H1 (cell line): ENCODE measurements at regions not wholly inside any gene's neighbourhood (a gene's known extent, or its start where the extent isn't known, plus 50 kb on each side); places are given as distances from the start of the nearest gene placed in this dataset.

Experiments
- CTCF ChIA-PET: fragments of 300-600 bp; sonication (Branson Sonifier 250); formaldehyde crosslinking; loops from one replicate; lab custom pipeline; 2021; ENCODE audit not compliant: partially characterized antibody; lab: Charles Lee
- POLR2A ChIA-PET: fragments of 300-600 bp; sonication (Branson Sonifier 250); formaldehyde crosslinking; loops from one replicate; lab custom pipeline; 2021; ENCODE audit warnings: inconsistent platforms; ENCODE audit not compliant: partially characterized antibody; lab: Charles Lee
- DNase-seq, 2 experiments: peaks; one replicate each; pipeline versions ENCODE4 v3.0.0 to v3.0.0-alpha.2; 2010 to 2022; ENCODE audit warnings: low spot score in 2 of 2, low read depth in 1 of 2, mixed read lengths in 1 of 2
- FAIRE-seq: peaks from 2 replicates; lab custom pipeline; 2011; peaks lifted over from hg19 to GRCh38; lab: Jason Lieb, UNC
- H2AFZ ChIP-seq: 2 replicates; pipeline ENCODE4 v1.8.1; 2012; ENCODE audit warnings: low read length, inconsistent platforms
- H2AK5ac ChIP-seq: 2 replicates; pipeline ENCODE4 v1.6.1; 2013; ENCODE audit warnings: low read depth, low read length
- H2BK120ac ChIP-seq: replicated peaks from 2 replicates; pipeline ENCODE3; 2013; ENCODE audit warnings: low read depth, low read length, inconsistent platforms
- H2BK12ac ChIP-seq: 2 replicates; pipeline ENCODE4 v1.6.1; 2013; ENCODE audit warnings: low read depth, low read length
- H2BK15ac ChIP-seq: 2 replicates; pipeline ENCODE4 v1.6.1; 2013; ENCODE audit warnings: low read length
- H2BK20ac ChIP-seq: 2 replicates; pipeline ENCODE4 v1.6.1; 2013; ENCODE audit warnings: low read length
- H2BK5ac ChIP-seq: 2 replicates; pipeline ENCODE4 v1.6.1; 2013; ENCODE audit warnings: low read depth, low read length
- H3K14ac ChIP-seq: 2 replicates; pipeline ENCODE4 v1.6.1; 2013; ENCODE audit warnings: inconsistent platforms; ENCODE audit not compliant: insufficient read length
- H3K18ac ChIP-seq: 2 replicates; pipeline ENCODE4 v1.6.1; 2013; ENCODE audit warnings: low read length; ENCODE audit errors: extremely low read depth
- H3K23ac ChIP-seq: 2 replicates; pipeline ENCODE4 v1.6.1; 2013; ENCODE audit warnings: inconsistent platforms; ENCODE audit not compliant: insufficient read length
- H3K23me2 ChIP-seq: 2 replicates; pipeline ENCODE4 v1.6.1; 2013; ENCODE audit warnings: low read depth, low read length
- H3K27ac ChIP-seq: 2 replicates; pipeline ENCODE4 v1.6.1; 2011; ENCODE audit warnings: low read depth, low read length, inconsistent platforms
- H3K27me3 ChIP-seq, 4 experiments: replicated peaks in 1 of 4; 1 replicate in 1 of 4; 2 replicates in 3 of 4; pipeline versions ENCODE4 v1.6.1 to v1.8.1; 2011 to 2013; ENCODE audit warnings: low read length in 3 of 4, mild to moderate bottlenecking in 3 of 4, inconsistent platforms in 2 of 4, mixed read lengths in 2 of 4, moderate library complexity in 1 of 4; ENCODE audit not compliant: control insufficient read depth in 3 of 4, insufficient read depth in 3 of 4; ENCODE audit errors: extremely low read depth in 1 of 4
- H3K36me3 ChIP-seq, 4 experiments: 2 replicates each; pipeline versions ENCODE4 v1.6.1 to v1.8.1; 2011 to 2013; ENCODE audit warnings: mild to moderate bottlenecking in 4 of 4, low read length in 3 of 4, moderate library complexity in 2 of 4, control low read depth in 1 of 4, inconsistent platforms in 1 of 4; ENCODE audit not compliant: insufficient read depth in 4 of 4, control insufficient read depth in 2 of 4
- H3K4ac ChIP-seq: replicated peaks from 2 replicates; pipeline ENCODE3; 2013; ENCODE audit warnings: low read length, low read depth, mixed read lengths, inconsistent platforms; ENCODE audit not compliant: insufficient read length
- H3K4me1 ChIP-seq, 4 experiments: replicated peaks in 1 of 4; 1 replicate in 1 of 4; 2 replicates in 3 of 4; pipeline versions ENCODE4 v1.6.1 to v1.8.1; 2011 to 2013; ENCODE audit warnings: low read length in 3 of 4, inconsistent platforms in 2 of 4, mixed read lengths in 1 of 4; ENCODE audit not compliant: insufficient read depth in 4 of 4, control insufficient read depth in 3 of 4
- H3K4me2 ChIP-seq, 2 experiments: 2 replicates each; pipeline versions ENCODE4 v1.6.1 to v1.8.1; 2011 to 2013; ENCODE audit warnings: low read depth in 2 of 2, low read length in 2 of 2, control low read depth in 1 of 2, inconsistent platforms in 1 of 2, mild to moderate bottlenecking in 1 of 2; ENCODE audit not compliant: insufficient read depth in 1 of 2
- H3K4me3 ChIP-seq, 4 experiments: fragments of 200-600, 300-600 bp in 1 of 4; sonication (generic), shearing (Covaris generic), sonication (Bioruptor Twin) in 1 of 4; 2 replicates each; pipeline versions ENCODE4 v1.5.1 to v1.8.1; 2011 to 2016; ENCODE audit warnings: low read length in 4 of 4, low read depth in 3 of 4, control low read depth in 2 of 4, inconsistent platforms in 2 of 4, mild to moderate bottlenecking in 2 of 4, mixed read lengths in 1 of 4, moderate library complexity in 1 of 4; ENCODE audit not compliant: insufficient read depth in 2 of 4; ENCODE audit errors: extremely low read depth in 1 of 4
- H3K56ac ChIP-seq: replicated peaks from 2 replicates; pipeline ENCODE3; 2013; ENCODE audit warnings: low read depth, mild to moderate bottlenecking, mixed read lengths, low read length, inconsistent platforms; ENCODE audit not compliant: insufficient read length
- H3K79me1 ChIP-seq: 2 replicates; pipeline ENCODE4 v1.6.1; 2013; ENCODE audit warnings: low read depth, low read length, control low read depth
- H3K79me2 ChIP-seq, 2 experiments: 2 replicates each; pipeline versions ENCODE4 v1.6.1 to v1.8.1; 2012 to 2013; ENCODE audit warnings: low read length in 2 of 2, mild to moderate bottlenecking in 2 of 2, inconsistent platforms in 1 of 2; ENCODE audit not compliant: insufficient read depth in 2 of 2, control insufficient read depth in 1 of 2
- H3K9ac ChIP-seq, 4 experiments: replicated peaks in 1 of 4; 1 replicate in 1 of 4; 2 replicates in 3 of 4; pipeline versions ENCODE4 v1.6.1 to v1.8.1; 2011 to 2013; ENCODE audit warnings: low read depth in 3 of 4, low read length in 3 of 4, control low read depth in 2 of 4, mild to moderate bottlenecking in 2 of 4, moderate library complexity in 2 of 4, inconsistent platforms in 1 of 4; ENCODE audit errors: extremely low read depth in 1 of 4
- H3K9me3 ChIP-seq, 2 experiments: 2 replicates each; pipeline versions ENCODE4 v1.6.1 to v1.8.1; 2012 to 2013; ENCODE audit warnings: mild to moderate bottlenecking in 2 of 2, moderate library complexity in 2 of 2, control low read depth in 1 of 2, inconsistent platforms in 1 of 2, low read depth in 1 of 2, low read length in 1 of 2, mixed read lengths in 1 of 2; ENCODE audit not compliant: insufficient read depth in 2 of 2
- H4K20me1 ChIP-seq, 2 experiments: replicated peaks in 1 of 2; 2 replicates each; pipeline versions ENCODE3 to v1.8.1; 2011 to 2013; ENCODE audit warnings: inconsistent platforms in 2 of 2, low read length in 2 of 2, mild to moderate bottlenecking in 1 of 2; ENCODE audit not compliant: insufficient read depth in 2 of 2, control insufficient read depth in 1 of 2
- H4K5ac ChIP-seq: 2 replicates; pipeline ENCODE4 v1.6.1; 2013; ENCODE audit warnings: low read length, low read depth, mixed read lengths, inconsistent platforms; ENCODE audit not compliant: insufficient read length
- H4K8ac ChIP-seq: 2 replicates; pipeline ENCODE4 v1.8.0; 2013; ENCODE audit warnings: mild to moderate bottlenecking, moderate library complexity, low read length, inconsistent platforms; ENCODE audit not compliant: insufficient read depth; ENCODE audit errors: extremely low read depth
- H4K91ac ChIP-seq: replicated peaks from 2 replicates; pipeline ENCODE3; 2013; ENCODE audit warnings: low read length, mixed read lengths, inconsistent platforms; ENCODE audit not compliant: insufficient read length
- ASH2L ChIP-seq: fragments of 200-600, 300-600 bp; sonication (generic); IDR thresholded peaks from one replicate; pipeline ENCODE4 v1.7.1; 2017; ENCODE audit warnings: low read length
- ATF2 ChIP-seq: IDR thresholded peaks from 2 replicates; pipeline ENCODE4 v1.6.1; 2012; ENCODE audit warnings: low read length, inconsistent platforms
- CHD2 ChIP-seq: IDR thresholded peaks from 2 replicates; pipeline ENCODE4 v1.6.1; 2012; ENCODE audit warnings: low read length, improper control_type of control experiment
- EGR1 ChIP-seq: IDR thresholded peaks from 2 replicates; pipeline ENCODE4 v1.6.1; 2011; ENCODE audit warnings: low read depth, low read length, borderline replicate concordance
- EP300 ChIP-seq, 2 experiments: IDR thresholded peaks; 1 replicate in 1 of 2; 2 replicates in 1 of 2; pipeline ENCODE4 v1.6.1; 2011 to 2012; ENCODE audit warnings: low read depth in 2 of 2, low read length in 2 of 2, mild to moderate bottlenecking in 2 of 2, borderline replicate concordance in 1 of 2, inconsistent platforms in 1 of 2, moderate library complexity in 1 of 2
- KDM1A ChIP-seq: fragments of 200-600, 300-600 bp; sonication (generic); IDR thresholded peaks from 2 replicates; pipeline ENCODE4 v1.7.1; 2016; ENCODE audit warnings: mild to moderate bottlenecking, low read length, borderline replicate concordance
- KDM5A ChIP-seq: fragments of 200-600 bp; IDR thresholded peaks from 2 replicates; pipeline ENCODE4 v1.7.1; 2012; ENCODE audit warnings: mild to moderate bottlenecking, low read length, inconsistent platforms, mixed read lengths
- RFX5 ChIP-seq: IDR thresholded peaks from 2 replicates; pipeline ENCODE4 v1.6.1; 2011; ENCODE audit warnings: low read depth, low read length, improper control_type of control experiment, borderline replicate concordance
- RNF2 ChIP-seq: fragments of 200-900, 300-1000 bp; sonication (generic); IDR thresholded peaks from 2 replicates; pipeline ENCODE4 v1.7.1; 2016; ENCODE audit warnings: borderline replicate concordance, low read depth, mild to moderate bottlenecking, antibody characterized with exemption, low read length; ENCODE audit not compliant: poor library complexity, severe bottlenecking; ENCODE audit errors: missing control alignments
- SIRT6 ChIP-seq: IDR thresholded peaks from one replicate; pipeline ENCODE4 v1.7.1; 2012; ENCODE audit warnings: low read length, inconsistent platforms
- USF2 ChIP-seq: IDR thresholded peaks from 2 replicates; pipeline ENCODE4 v1.6.1; 2011; ENCODE audit warnings: low read length, improper control_type of control experiment
- YY1 ChIP-seq: IDR thresholded peaks from 2 replicates; pipeline ENCODE4 v1.6.1; 2011; ENCODE audit warnings: low read depth, mild to moderate bottlenecking, low read length
- WGBS, 2 experiments: shearing (Covaris generic) in 1 of 2; methylation state at CpG; one replicate each; pipeline versions ENCODE4 v1.1.6 to v1.1.7; 2013 to 2015; ENCODE audit warnings: low lambda C conversion rate in 2 of 2, mixed read lengths in 2 of 2, inconsistent platforms in 1 of 2, low coverage in 1 of 2, missing lambda C conversion rate in 1 of 2; ENCODE audit not compliant: insufficient replicate concordance in 2 of 2, insufficient coverage in 1 of 2, insufficient read length in 1 of 2; ENCODE audit errors: extremely low coverage in 1 of 2, missing lambda C conversion rate in 1 of 2; 5-methylcytosine and 5-hydroxymethylcytosine counted together

GRCh38 chr5:14028188-14028587, 83.7 kb upstream of the DNAH5 start:
- Histone ChIP-seq H3K4me2 (no peak overlapping the region), H4K5ac (no peak overlapping the region), H3K79me1 (no peaks in the 10 kb centered on the region), H3K23ac (no peak overlapping the region), H3K18ac (no peak overlapping the region), H2BK12ac (no peak overlapping the region), H3K14ac (no peak overlapping the region), H2AK5ac (no peak overlapping the region), H3K23me2 (no peaks in the 10 kb centered on the region), H3K36me3 (no peaks in the 10 kb centered on the region), H3K9me3 (no peaks in the 10 kb centered on the region), H2BK5ac (no peak overlapping the region), H3K79me2 (no peaks in the 10 kb centered on the region), H4K8ac (no peak overlapping the region), H4K20me1 (no peaks in the 10 kb centered on the region), H3K27me3 (no peaks in the 10 kb centered on the region), H3K27ac (no peak overlapping the region), H3K4me3 (no peak overlapping the region), H3K4ac (no peak overlapping the region), H2AFZ (no peak overlapping the region), H4K91ac (no peak overlapping the region), H3K4me1 (no peaks in the 10 kb centered on the region), H2BK15ac (no peak overlapping the region), H2BK120ac (no peak overlapping the region), H3K9ac (no peak overlapping the region), H3K56ac (no peak overlapping the region), H2BK20ac (no peak overlapping the region)
- 90% methylated on average over 1 of the region's 1 CpG; no CpG with 5 or more reads in 1 of the 2 experiments for WGBS, 2 experiments
- CTCF ChIA-PET: no interaction called here
- FAIRE-seq (no peak), DNase-seq (no peak)
- POLR2A ChIA-PET: no interaction called here
- TF ChIP-seq KDM5A: no peak
- no peak for TF ChIP-seq CHD2
- TF ChIP-seq USF2: no peak
- no peak for TF ChIP-seq RFX5
- TF ChIP-seq KDM1A: no peak
- no peak for TF ChIP-seq YY1
- TF ChIP-seq ATF2: no peak
- no peak for TF ChIP-seq ASH2L
- no peak for TF ChIP-seq RNF2
- TF ChIP-seq EGR1: no peak
- no peak for TF ChIP-seq EP300 (IDR thresholded peaks at IDR 0.05; ENCODE audit: borderline replicate concordance in 1 of 2, low read depth in 2 of 2, low read length in 2 of 2)
- TF ChIP-seq SIRT6: no peak
